ENCODE measurements at regions not wholly inside any gene's neighbourhood (a gene's known extent, or its start where the extent isn't known, plus 50 kb on each side); places are given as distances from the start of the nearest gene placed in this dataset.
A peak's percentile ranks its signal among the peaks of the same experiment; 100 is the strongest.
"Not testable (repeated sequence)": the region's sequence is repeated elsewhere in the genome, so short reads cannot be mapped to it uniquely, and the experiment has no call there.

GRCh38 chr21:31586118-31586517 lies 73.4 kb upstream of the SOD1 start:
- no peak overlapping the region for H3K27ac ChIP-seq (replicated peaks)
- DNase-seq (ENCODE audit: low read depth in 1 of 2, low spot score in 1 of 2): no peak
- H3K27me3 ChIP-seq (ENCODE audit: insufficient read depth, poor library complexity, severe bottlenecking): no peaks in the 10 kb centered on the region
- H3K4me3 ChIP-seq (replicated peaks; ENCODE audit: insufficient read depth, low read length): no peak overlapping the region
- TF ChIP-seq CTCF (IDR thresholded peaks at IDR 0.05; ENCODE audit: insufficient read depth, low read length) (no peak), POLR2AphosphoS5 (IDR thresholded peaks at IDR 0.05; ENCODE audit: low read depth) (no peak), SPI1 (IDR thresholded peaks at IDR 0.05; ENCODE audit: borderline replicate concordance, low read depth) (no peak), GABPA (IDR thresholded peaks at IDR 0.05; ENCODE audit: low read depth) (no peak)
- TF ChIP-seq, protein P1, sequence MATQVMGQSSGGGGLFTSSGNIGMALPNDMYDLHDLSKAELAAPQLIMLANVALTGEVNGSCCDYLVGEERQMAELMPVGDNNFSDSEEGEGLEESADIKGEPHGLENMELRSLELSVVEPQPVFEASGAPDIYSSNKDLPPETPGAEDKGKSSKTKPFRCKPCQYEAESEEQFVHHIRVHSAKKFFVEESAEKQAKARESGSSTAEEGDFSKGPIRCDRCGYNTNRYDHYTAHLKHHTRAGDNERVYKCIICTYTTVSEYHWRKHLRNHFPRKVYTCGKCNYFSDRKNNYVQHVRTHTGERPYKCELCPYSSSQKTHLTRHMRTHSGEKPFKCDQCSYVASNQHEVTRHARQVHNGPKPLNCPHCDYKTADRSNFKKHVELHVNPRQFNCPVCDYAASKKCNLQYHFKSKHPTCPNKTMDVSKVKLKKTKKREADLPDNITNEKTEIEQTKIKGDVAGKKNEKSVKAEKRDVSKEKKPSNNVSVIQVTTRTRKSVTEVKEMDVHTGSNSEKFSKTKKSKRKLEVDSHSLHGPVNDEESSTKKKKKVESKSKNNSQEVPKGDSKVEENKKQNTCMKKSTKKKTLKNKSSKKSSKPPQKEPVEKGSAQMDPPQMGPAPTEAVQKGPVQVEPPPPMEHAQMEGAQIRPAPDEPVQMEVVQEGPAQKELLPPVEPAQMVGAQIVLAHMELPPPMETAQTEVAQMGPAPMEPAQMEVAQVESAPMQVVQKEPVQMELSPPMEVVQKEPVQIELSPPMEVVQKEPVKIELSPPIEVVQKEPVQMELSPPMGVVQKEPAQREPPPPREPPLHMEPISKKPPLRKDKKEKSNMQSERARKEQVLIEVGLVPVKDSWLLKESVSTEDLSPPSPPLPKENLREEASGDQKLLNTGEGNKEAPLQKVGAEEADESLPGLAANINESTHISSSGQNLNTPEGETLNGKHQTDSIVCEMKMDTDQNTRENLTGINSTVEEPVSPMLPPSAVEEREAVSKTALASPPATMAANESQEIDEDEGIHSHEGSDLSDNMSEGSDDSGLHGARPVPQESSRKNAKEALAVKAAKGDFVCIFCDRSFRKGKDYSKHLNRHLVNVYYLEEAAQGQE (IDR thresholded peaks at IDR 0.05; ENCODE audit: insufficient replicate concordance, low read depth): peak; percentile 74

GRCh38 chr21:31583937-31584336 lies 75.6 kb upstream of the SOD1 start:
- not testable (repeated sequence) for H3K27ac ChIP-seq (replicated peaks); H3K27me3 ChIP-seq (ENCODE audit: insufficient read depth, poor library complexity, severe bottlenecking); H3K4me3 ChIP-seq (replicated peaks; ENCODE audit: insufficient read depth, low read length); DNase-seq (ENCODE audit: low read depth in 1 of 2, low spot score in 1 of 2)

- no peak for DNase-seq (ENCODE audit: low read depth in 1 of 2, low spot score in 1 of 2)
- no peak for TF ChIP-seq POLR2AphosphoS5 (IDR thresholded peaks at IDR 0.05; ENCODE audit: low read depth)
- no peak for TF ChIP-seq SPI1 (IDR thresholded peaks at IDR 0.05; ENCODE audit: borderline replicate concordance, low read depth)
- no peaks in the 10 kb centered on the region for H3K27me3 ChIP-seq (ENCODE audit: insufficient read depth, poor library complexity, severe bottlenecking)
- H3K4me3 ChIP-seq (replicated peaks; ENCODE audit: insufficient read depth, low read length): no peak overlapping the region
- H3K27ac ChIP-seq (replicated peaks): no peak overlapping the region
These were observed 76.0 kb upstream of the SOD1 start for GRCh38 chr21:31583498-31583897.

DNA sequence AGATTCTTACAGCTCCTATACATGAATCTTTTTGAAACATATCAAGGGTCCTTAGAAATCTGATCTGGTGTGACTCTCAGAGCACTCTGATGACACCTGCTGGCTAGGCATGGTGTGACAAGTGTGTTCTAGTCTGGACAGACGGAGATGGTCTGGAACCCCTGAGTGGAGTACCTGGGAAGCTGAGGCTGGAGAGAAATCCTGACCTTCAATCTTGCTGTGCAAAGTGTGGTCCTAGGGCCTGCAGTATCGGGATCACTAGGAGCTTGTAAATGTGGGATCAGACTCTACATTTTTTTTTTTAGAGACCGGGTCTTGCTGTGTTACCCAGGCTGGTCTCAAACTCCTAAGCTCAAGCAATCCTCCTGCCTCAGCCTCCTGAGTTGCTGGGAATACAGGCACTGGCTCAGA lies 78.6 kb upstream of the SOD1 start:
- TF ChIP-seq CTCF (IDR thresholded peaks at IDR 0.05; ENCODE audit: insufficient read depth, low read length): peak; percentile 48
- no peak for TF ChIP-seq SPI1 (IDR thresholded peaks at IDR 0.05; ENCODE audit: borderline replicate concordance, low read depth)
- Histone ChIP-seq H3K27ac (replicated peaks) (no peak overlapping the region), H3K27me3 (ENCODE audit: insufficient read depth, poor library complexity, severe bottlenecking) (no peaks in the 10 kb centered on the region), H3K4me3 (replicated peaks; ENCODE audit: insufficient read depth, low read length) (no peak overlapping the region)
- DNase-seq (ENCODE audit: low read depth in 1 of 2, low spot score in 1 of 2): peak in 1 of 2 experiments; percentile 41

DNA sequence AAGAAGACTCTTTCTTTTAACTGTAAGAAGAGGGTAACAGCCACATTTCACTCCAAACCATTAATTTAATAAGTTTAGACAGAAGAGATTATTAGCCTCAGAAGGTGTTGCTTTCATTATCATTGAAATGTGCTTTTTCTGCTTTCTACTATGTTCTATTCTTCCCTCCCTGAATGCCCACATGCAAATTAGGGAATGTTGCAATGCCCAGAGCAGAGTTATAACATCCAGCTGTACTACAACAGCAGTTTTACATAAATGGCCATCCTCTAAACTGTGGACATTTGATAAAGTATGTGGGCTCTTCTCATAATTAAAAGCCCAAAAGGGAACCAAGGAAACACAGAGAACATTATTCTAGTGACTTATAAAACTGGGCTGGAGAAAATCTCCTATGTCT lies 82.2 kb upstream of the SOD1 start:
- TF ChIP-seq POLR2AphosphoS5 (IDR thresholded peaks at IDR 0.05; ENCODE audit: low read depth) (no peak), CTCF (IDR thresholded peaks at IDR 0.05; ENCODE audit: insufficient read depth, low read length) (no peak), GABPA (IDR thresholded peaks at IDR 0.05; ENCODE audit: low read depth) (no peak), SPI1 (IDR thresholded peaks at IDR 0.05; ENCODE audit: borderline replicate concordance, low read depth) (no peak)
- TF ChIP-seq, protein P1 (IDR thresholded peaks at IDR 0.05; ENCODE audit: insufficient replicate concordance, low read depth): no peak
- H3K27me3 ChIP-seq (ENCODE audit: insufficient read depth, poor library complexity, severe bottlenecking): no peaks in the 10 kb centered on the region
- H3K27ac ChIP-seq (replicated peaks): no peak overlapping the region
- no peak for DNase-seq (ENCODE audit: low read depth in 1 of 2, low spot score in 1 of 2)
- no peak overlapping the region for H3K4me3 ChIP-seq (replicated peaks; ENCODE audit: insufficient read depth, low read length)

Measured in HL-60 (cell line).